NB4 (cell line): ENCODE measurements at regions not wholly inside any gene's neighbourhood (a gene's known extent, or its start where the extent isn't known, plus 50 kb on each side); places are given as distances from the start of the nearest gene placed in this dataset.

Experiments
- TF ChIP-seq, protein P1 (sequence below): IDR thresholded peaks from one replicate; pipeline ENCODE4 v1.5.1; 2012; ENCODE audit warnings: low read depth, low read length
- TF ChIP-seq, protein P2 (sequence below): IDR thresholded peaks from 2 replicates; pipeline ENCODE4 v1.6.1; 2011; ENCODE audit warnings: low read depth, low read length

DNA sequence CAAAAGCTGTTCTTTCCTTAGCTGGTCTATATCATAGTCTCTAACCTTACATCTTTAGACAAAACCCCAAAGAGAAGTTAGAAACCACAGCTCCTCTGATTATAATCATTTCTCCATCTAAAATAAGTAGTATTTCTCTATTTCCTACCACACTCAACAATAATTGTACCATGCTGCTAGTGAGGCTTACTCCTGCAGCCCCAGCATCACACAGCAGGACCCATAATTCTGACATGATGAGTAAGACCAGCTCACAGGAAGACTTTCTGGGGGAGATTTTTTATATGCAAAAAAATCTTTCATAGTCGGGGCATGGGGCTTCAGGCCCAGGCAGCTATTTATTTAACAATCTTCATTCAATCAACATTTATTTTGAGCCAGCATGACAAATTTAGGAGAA lies 441.6 kb downstream of the DYNC2H1 start:
- TF ChIP-seq, protein P1, sequence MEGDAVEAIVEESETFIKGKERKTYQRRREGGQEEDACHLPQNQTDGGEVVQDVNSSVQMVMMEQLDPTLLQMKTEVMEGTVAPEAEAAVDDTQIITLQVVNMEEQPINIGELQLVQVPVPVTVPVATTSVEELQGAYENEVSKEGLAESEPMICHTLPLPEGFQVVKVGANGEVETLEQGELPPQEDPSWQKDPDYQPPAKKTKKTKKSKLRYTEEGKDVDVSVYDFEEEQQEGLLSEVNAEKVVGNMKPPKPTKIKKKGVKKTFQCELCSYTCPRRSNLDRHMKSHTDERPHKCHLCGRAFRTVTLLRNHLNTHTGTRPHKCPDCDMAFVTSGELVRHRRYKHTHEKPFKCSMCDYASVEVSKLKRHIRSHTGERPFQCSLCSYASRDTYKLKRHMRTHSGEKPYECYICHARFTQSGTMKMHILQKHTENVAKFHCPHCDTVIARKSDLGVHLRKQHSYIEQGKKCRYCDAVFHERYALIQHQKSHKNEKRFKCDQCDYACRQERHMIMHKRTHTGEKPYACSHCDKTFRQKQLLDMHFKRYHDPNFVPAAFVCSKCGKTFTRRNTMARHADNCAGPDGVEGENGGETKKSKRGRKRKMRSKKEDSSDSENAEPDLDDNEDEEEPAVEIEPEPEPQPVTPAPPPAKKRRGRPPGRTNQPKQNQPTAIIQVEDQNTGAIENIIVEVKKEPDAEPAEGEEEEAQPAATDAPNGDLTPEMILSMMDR, result no peak
- TF ChIP-seq, protein P2, sequence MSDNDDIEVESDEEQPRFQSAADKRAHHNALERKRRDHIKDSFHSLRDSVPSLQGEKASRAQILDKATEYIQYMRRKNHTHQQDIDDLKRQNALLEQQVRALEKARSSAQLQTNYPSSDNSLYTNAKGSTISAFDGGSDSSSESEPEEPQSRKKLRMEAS, result no peak
